Stimulated activated naive CD8-positive, alpha-beta T cell treated with anti-CD3 and anti-CD28 coated beads, Interleukin-15, amount 100 ng/mL, for 72 hours (primary cell): ENCODE measurements at regions not wholly inside any gene's neighbourhood (a gene's known extent, or its start where the extent isn't known, plus 50 kb on each side); places are given as distances from the start of the nearest gene placed in this dataset.
"Not testable (repeated sequence)": the region's sequence is repeated elsewhere in the genome, so short reads cannot be mapped to it uniquely, and the experiment has no call there.

ENCODE experiments used
- ATAC-seq: fragments of 150-1000 bp; cut with Tn5 transposase; 2 replicates; pipeline ENCODE4 v1.10.0; 2021; ENCODE audit warnings: mild to moderate bottlenecking, moderate library complexity
- DNase-seq, 2 donors: peaks; one replicate each; pipeline ENCODE4 v3.0.0; 2021 to 2022
- H3K27ac Mint-ChIP-seq, 2 donors: one replicate each; pipeline ENCODE4 v1.8.0; 2022; ENCODE audit warnings: mild to moderate bottlenecking in 2 of 2, mixed read lengths in 2 of 2, moderate library complexity in 2 of 2
- H3K27me3 Mint-ChIP-seq: one replicate; pipeline ENCODE4 v1.8.0; 2022; ENCODE audit warnings: mixed read lengths
- H3K4me1 Mint-ChIP-seq: one replicate; pipeline ENCODE4 v1.8.0; 2022; ENCODE audit warnings: mild to moderate bottlenecking, mixed read lengths
- H3K4me3 Mint-ChIP-seq, 2 donors: one replicate each; pipeline ENCODE4 v1.8.0; 2022; ENCODE audit warnings: mild to moderate bottlenecking in 2 of 2, mixed read lengths in 2 of 2, moderate library complexity in 1 of 2
- H3K9me3 Mint-ChIP-seq, 2 donors: one replicate each; pipeline ENCODE4 v1.8.0; 2022; ENCODE audit warnings: mixed read lengths in 2 of 2

GRCh38 chr19:27708986-27709385 is 1504.0 kb downstream of the UQCRFS1 start:
- H3K4me3 Mint-ChIP-seq, H3K27ac Mint-ChIP-seq, ATAC-seq, DNase-seq, H3K4me1 Mint-ChIP-seq, H3K27me3 Mint-ChIP-seq: not testable (repeated sequence)
- H3K9me3 Mint-ChIP-seq, result peaks cover 24 to 55% of the 10 kb centered on the region in 2 donors

DNA sequence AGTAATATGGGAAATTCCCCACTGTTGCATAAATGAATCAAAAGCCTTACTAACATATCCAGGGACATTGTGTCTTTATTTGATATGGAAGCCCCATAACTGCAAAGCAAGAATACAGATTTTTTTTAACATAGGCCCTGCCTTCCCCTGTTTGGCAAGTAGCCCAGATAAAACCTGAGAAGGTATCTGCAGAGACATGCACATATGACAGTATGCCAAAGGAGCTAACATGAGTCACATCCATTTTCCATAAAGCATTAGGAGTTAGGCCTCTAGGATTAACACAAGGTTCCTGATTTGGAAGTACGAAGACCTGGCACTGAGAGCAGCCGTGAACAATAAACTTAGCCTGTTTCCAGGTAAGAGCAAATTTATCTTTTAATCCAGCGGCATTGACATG is 1505.9 kb downstream of the UQCRFS1 start:
- H3K27me3 Mint-ChIP-seq, H3K27ac Mint-ChIP-seq, H3K4me1 Mint-ChIP-seq, DNase-seq, ATAC-seq, H3K4me3 Mint-ChIP-seq: not testable (repeated sequence)
- peaks cover 20 to 49% of the 10 kb centered on the region in 2 donors for H3K9me3 Mint-ChIP-seq

GRCh38 chr19:27705896-27706295 is 1507.1 kb downstream of the UQCRFS1 start:
- Mint-ChIP-seq H3K9me3 (peaks cover 10 to 38% of the 10 kb centered on the region in 2 donors), H3K27ac (no peak overlapping the region), H3K4me1 (no peaks in the 10 kb centered on the region), H3K27me3 (no peaks in the 10 kb centered on the region), H3K4me3 (no peak overlapping the region)
- ATAC-seq (no peak), DNase-seq (no peak)

DNA sequence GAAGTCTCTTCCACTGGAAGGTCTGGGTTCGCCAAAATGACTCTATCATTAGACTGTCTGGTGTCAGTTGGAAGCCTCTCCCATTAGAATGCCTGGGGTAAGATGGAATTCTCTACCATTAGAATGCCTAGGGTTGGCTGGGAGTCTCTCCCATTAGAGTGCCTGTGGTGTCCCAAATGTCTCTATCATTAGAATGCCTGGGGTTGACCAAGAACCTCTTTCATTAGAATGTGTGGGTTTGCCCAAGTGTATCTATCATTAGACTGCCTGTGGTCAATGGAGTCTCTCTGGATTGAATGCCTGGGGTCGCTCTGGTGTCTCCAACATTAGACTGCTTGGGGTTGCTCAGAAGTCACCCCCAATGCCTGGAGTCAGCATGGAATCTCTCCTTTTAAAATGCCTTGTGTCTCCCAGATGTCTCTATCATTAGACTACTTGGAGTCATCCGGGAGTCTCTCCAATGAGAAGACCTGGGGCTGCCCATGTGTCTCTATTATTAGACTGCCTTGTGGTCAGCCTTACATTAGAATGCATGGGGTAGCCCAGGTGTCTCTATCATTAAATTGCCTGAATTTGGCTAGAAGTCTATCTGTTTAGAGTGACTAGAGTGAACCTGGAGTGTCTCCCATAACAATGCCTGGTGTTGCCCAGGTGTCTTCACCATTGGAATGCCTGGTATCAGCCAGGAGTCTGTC is 1518.4 kb downstream of the UQCRFS1 start:
- no peaks in the 10 kb centered on the region for H3K4me1 Mint-ChIP-seq
- H3K27ac Mint-ChIP-seq, result no peak overlapping the region
- no peak overlapping the region for H3K4me3 Mint-ChIP-seq
- peaks cover 27 to 84% of the 10 kb centered on the region in 2 donors for H3K9me3 Mint-ChIP-seq
- DNase-seq (no peak), ATAC-seq (no peak)
- H3K27me3 Mint-ChIP-seq, result no peaks in the 10 kb centered on the region

GRCh38 chr19:27691991-27692390 is 1521.0 kb downstream of the UQCRFS1 start:
- ATAC-seq (no peak), DNase-seq (no peak)
- H3K27ac Mint-ChIP-seq, result no peak overlapping the region
- H3K27me3 Mint-ChIP-seq, result no peaks in the 10 kb centered on the region
- peaks cover 22 to 61% of the 10 kb centered on the region in 2 donors for H3K9me3 Mint-ChIP-seq
- no peak overlapping the region for H3K4me3 Mint-ChIP-seq
- no peaks in the 10 kb centered on the region for H3K4me1 Mint-ChIP-seq

- no peak overlapping the region for H3K4me3 Mint-ChIP-seq
- peaks cover 18 to 42% of the 10 kb centered on the region in 2 donors for H3K9me3 Mint-ChIP-seq
- no peak for DNase-seq
- ATAC-seq, result no peak
- H3K4me1 Mint-ChIP-seq, result no peaks in the 10 kb centered on the region
- no peaks in the 10 kb centered on the region for H3K27me3 Mint-ChIP-seq
- no peak overlapping the region for H3K27ac Mint-ChIP-seq
These were observed 1523.2 kb downstream of the UQCRFS1 start for GRCh38 chr19:27689734-27690241.

DNA sequence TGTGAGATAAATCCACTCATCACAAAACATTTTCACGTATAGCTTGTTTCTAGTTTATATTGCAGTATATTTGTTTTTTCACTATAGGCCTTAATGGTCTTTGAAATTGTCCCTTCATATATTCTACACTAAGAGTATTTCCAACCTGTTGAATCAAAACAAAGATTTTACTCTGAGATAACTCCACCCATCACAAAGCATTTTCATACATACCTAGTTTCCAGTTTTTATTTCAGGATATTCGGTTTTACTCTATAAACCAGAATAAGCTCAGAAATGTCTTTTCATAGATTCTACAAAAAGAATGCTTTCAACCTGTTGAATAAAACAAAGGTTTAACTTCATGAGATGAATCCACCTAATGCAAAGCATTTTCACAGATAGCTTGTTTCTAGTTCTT is 1528.7 kb downstream of the UQCRFS1 start:
- DNase-seq (no peak), ATAC-seq (no peak)
- H3K9me3 Mint-ChIP-seq, result peaks cover 6 to 15% of the 10 kb centered on the region in 2 donors
- no peak overlapping the region for H3K27ac Mint-ChIP-seq
- H3K4me1 Mint-ChIP-seq, result no peaks in the 10 kb centered on the region
- no peak overlapping the region for H3K4me3 Mint-ChIP-seq
- no peaks in the 10 kb centered on the region for H3K27me3 Mint-ChIP-seq

DNA sequence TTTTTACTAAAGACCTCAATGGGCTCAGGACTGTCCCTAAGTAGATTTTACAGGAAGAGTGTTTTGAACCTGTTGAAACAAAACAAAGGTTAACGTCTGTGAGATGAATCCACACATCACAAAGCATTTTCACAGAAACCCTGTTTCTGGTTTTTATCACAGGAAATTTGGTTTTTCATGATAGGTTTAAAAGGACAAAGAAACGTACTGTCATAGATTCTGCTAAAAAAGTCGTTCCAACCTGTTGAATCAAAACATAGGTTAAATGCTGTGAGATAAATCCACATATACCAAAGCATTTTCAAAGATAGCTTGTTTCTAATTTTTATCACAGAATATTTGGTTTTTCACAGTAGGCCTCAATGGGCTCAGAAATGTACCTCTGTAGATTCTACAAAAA is 1531.0 kb downstream of the UQCRFS1 start:
- Mint-ChIP-seq H3K27ac (no peak overlapping the region), H3K4me1 (no peaks in the 10 kb centered on the region), H3K27me3 (no peaks in the 10 kb centered on the region), H3K9me3 (peaks cover 15 to 38% of the 10 kb centered on the region in 2 donors), H3K4me3 (no peak overlapping the region)
- ATAC-seq, result no peak
- no peak for DNase-seq

DNA sequence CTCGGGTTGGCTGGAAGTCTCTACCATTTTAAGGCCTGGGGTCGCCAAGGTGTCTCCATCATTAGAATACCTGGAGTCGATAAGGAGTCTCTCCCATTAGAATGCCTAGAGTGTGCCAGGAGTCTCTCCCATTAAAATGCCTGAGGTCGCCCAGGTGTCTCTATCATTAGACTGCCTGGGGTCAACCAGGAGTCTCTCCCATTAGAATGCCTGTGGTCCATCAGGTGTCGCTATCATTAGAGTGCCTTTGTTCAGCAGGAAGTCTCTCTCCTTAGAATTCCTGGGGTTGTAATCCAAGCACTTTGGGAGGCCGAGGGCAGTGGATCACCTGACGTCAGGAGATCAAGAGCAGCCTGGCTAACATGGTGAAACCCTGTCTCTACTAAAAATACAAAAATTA is 1533.0 kb downstream of the UQCRFS1 start:
- Mint-ChIP-seq H3K9me3 (peaks cover 15 to 57% of the 10 kb centered on the region in 2 donors), H3K27me3 (no peaks in the 10 kb centered on the region), H3K27ac (no peak overlapping the region), H3K4me3 (no peak overlapping the region), H3K4me1 (no peaks in the 10 kb centered on the region)
- ATAC-seq, result no peak
- no peak for DNase-seq

- Mint-ChIP-seq H3K4me1 (no peaks in the 10 kb centered on the region), H3K4me3 (no peak overlapping the region), H3K27me3 (no peaks in the 10 kb centered on the region), H3K9me3 (peaks cover 15 to 63% of the 10 kb centered on the region in 2 donors), H3K27ac (no peak overlapping the region)
- no peak for ATAC-seq
- DNase-seq, result no peak
These were observed 1533.6 kb downstream of the UQCRFS1 start for GRCh38 chr19:27679399-27679798.

- DNase-seq (no peak), ATAC-seq (no peak)
- no peak overlapping the region for H3K27ac Mint-ChIP-seq
- no peaks in the 10 kb centered on the region for H3K4me1 Mint-ChIP-seq
- H3K4me3 Mint-ChIP-seq, result no peak overlapping the region
- peaks cover 15 to 85% of the 10 kb centered on the region in 2 donors for H3K9me3 Mint-ChIP-seq
- no peaks in the 10 kb centered on the region for H3K27me3 Mint-ChIP-seq
These were observed 1536.1 kb downstream of the UQCRFS1 start for GRCh38 chr19:27676877-27677276.

- no peaks in the 10 kb centered on the region for H3K4me1 Mint-ChIP-seq
- no peak overlapping the region for H3K4me3 Mint-ChIP-seq
- H3K27me3 Mint-ChIP-seq, result no peaks in the 10 kb centered on the region
- ATAC-seq, result no peak
- H3K9me3 Mint-ChIP-seq, result peaks cover 15 to 90% of the 10 kb centered on the region in 2 donors
- DNase-seq, result no peak
- H3K27ac Mint-ChIP-seq, result no peak overlapping the region
These were observed 1536.6 kb downstream of the UQCRFS1 start for GRCh38 chr19:27676334-27676733.

- H3K27me3 Mint-ChIP-seq, result no peaks in the 10 kb centered on the region
- ATAC-seq, result no peak
- H3K27ac Mint-ChIP-seq, result no peak overlapping the region
- no peaks in the 10 kb centered on the region for H3K4me1 Mint-ChIP-seq
- H3K9me3 Mint-ChIP-seq, result peaks cover 15 to 92% of the 10 kb centered on the region in 2 donors
- no peak for DNase-seq
- H3K4me3 Mint-ChIP-seq, result no peak overlapping the region
These were observed 1537.2 kb downstream of the UQCRFS1 start for GRCh38 chr19:27675771-27676170.

DNA sequence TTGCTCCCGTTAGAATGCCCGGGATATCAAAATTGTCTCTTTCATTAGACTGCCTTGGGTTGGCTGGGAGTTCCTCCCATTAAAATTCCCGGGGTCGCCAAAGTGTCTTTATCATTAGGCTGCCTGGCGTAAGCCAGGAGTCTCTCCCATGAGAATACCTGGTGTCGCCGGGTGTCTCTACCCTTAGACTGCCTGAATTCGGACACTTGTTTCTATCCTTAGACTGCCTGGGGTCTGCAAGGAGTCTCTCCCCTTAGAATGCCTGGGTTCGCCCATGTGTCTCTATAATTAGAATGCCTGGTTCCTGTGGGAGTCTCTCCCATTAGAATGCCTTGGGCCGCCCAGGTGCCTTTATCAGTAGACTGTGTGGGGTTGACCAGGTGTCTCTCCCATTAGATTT is 1538.2 kb downstream of the UQCRFS1 start:
- Mint-ChIP-seq H3K27me3 (no peaks in the 10 kb centered on the region), H3K9me3 (peaks cover 16 to 90% of the 10 kb centered on the region in 2 donors), H3K27ac (no peak overlapping the region), H3K4me3 (no peak overlapping the region), H3K4me1 (no peaks in the 10 kb centered on the region)
- DNase-seq, result no peak
- ATAC-seq, result no peak

GRCh38 chr19:27673986-27674385 is 1539.0 kb downstream of the UQCRFS1 start:
- DNase-seq (no peak), ATAC-seq (no peak)
- Mint-ChIP-seq H3K27me3 (no peaks in the 10 kb centered on the region), H3K4me3 (no peak overlapping the region), H3K4me1 (no peaks in the 10 kb centered on the region), H3K9me3 (peaks cover 18 to 84% of the 10 kb centered on the region in 2 donors), H3K27ac (no peak overlapping the region)

- DNase-seq, result no peak
- Mint-ChIP-seq H3K27me3 (no peaks in the 10 kb centered on the region), H3K4me1 (no peaks in the 10 kb centered on the region), H3K4me3 (no peak overlapping the region), H3K9me3 (peaks cover 8 to 69% of the 10 kb centered on the region in 2 donors), H3K27ac (no peak overlapping the region)
- no peak for ATAC-seq
These were observed 1540.5 kb downstream of the UQCRFS1 start for GRCh38 chr19:27672309-27673047.
